Esophagus squamous epithelium (tissue), 5 donors: ENCODE measurements at regions not wholly inside any gene's neighbourhood (a gene's known extent, or its start where the extent isn't known, plus 50 kb on each side); places are given as distances from the start of the nearest gene placed in this dataset.
"Not testable (repeated sequence)": the region's sequence is repeated elsewhere in the genome, so short reads cannot be mapped to it uniquely, and the experiment has no call there.

Source experiments
- DNase-seq: peaks from one replicate; lab custom pipeline; 2025; lab: John Stamatoyannopoulos, UW
- H3K27ac ChIP-seq, 4 donors: fragments of 200-600 bp; sonication (generic); one replicate each; pipeline ENCODE4 v1.5.1; 2016 to 2019; ENCODE audit warnings: mild to moderate bottlenecking in 1 of 4
- H3K27me3 ChIP-seq, 4 donors: fragments of 200-600 bp; sonication (generic); 1 replicate in 3 of 4; 2 replicates in 1 of 4; pipeline versions ENCODE4 v1.5.1 to v1.6.0; 2017 to 2021; ENCODE audit warnings: antibody characterized with exemption in 1 of 4
- H3K36me3 ChIP-seq, 3 donors: fragments of 200-600 bp; sonication (generic); one replicate each; pipeline ENCODE4 v1.5.1; 2016 to 2019
- H3K4me1 ChIP-seq, 3 donors: fragments of 200-600 bp; sonication (generic); one replicate each; pipeline ENCODE4 v1.5.1; 2017 to 2019
- H3K4me3 ChIP-seq, 4 donors: fragments of 200-600 bp; sonication (generic); 1 replicate in 3 of 4; 2 replicates in 1 of 4; pipeline ENCODE4 v1.5.1; 2016 to 2019; ENCODE audit warnings: mild to moderate bottlenecking in 2 of 4, moderate library complexity in 1 of 4
- H3K9me3 ChIP-seq, 3 donors: fragments of 200-600 bp; sonication (generic); one replicate each; pipeline ENCODE4 v1.5.1; 2016 to 2019
- POLR2A ChIP-seq, 4 donors: fragments of 450-650 bp; IDR thresholded peaks; one replicate each; pipeline ENCODE4 v1.6.1; 2017; ENCODE audit warnings: antibody characterized with exemption in 4 of 4, mild to moderate bottlenecking in 4 of 4, moderate library complexity in 3 of 4
- WGBS, 2 donors: methylation state at CpG; one replicate each; pipeline ENCODE4 v1.1.5; 2018; 5-methylcytosine and 5-hydroxymethylcytosine counted together
- intact Hi-C: fragments of 100-400 bp; cut with DNase I; formaldehyde crosslinking; loops from one replicate; pipeline ENCODE4 v1.15.0; 2022
- TF ChIP-seq, protein P1 (sequence below), 6 experiments: fragments of 450-650 bp in 4 of 6; fragments of 200-600 bp in 2 of 6; sonication (generic) in 2 of 6; IDR thresholded peaks; one replicate each; pipeline ENCODE4 v1.5.1; 2016 to 2019; ENCODE audit warnings: antibody characterized with exemption in 6 of 6, mild to moderate bottlenecking in 4 of 6, moderate library complexity in 4 of 6
- donor health status: DM: yes; HTN: yes; CAD: no.

DNA sequence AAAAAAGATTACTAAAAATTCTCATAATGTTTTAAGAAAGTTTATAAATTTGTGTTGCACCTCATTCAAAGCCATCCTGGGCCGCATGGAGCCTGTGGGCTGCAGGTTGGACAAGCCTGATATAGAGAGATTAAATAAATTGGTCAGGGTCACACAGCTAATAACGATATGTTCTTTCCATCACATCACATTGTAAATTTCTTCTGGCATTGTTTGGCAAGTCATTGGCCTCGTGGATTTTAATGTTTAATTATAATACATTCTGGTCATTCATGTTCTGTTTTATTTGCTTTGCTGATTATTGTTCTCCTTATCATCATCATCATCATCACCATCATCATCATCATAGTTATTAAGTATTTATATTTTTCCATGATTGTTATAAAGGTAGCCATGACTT is 157.3 kb downstream of the DIO2 start:
- Histone ChIP-seq H3K27ac (no peak overlapping the region), H3K4me3 (no peak overlapping the region), H3K36me3 (no peaks in the 10 kb centered on the region), H3K27me3 (no peaks in the 10 kb centered on the region), H3K4me1 (peaks cover 0 to 6% (median 0%) of the 10 kb centered on the region in 3 donors), H3K9me3 (no peaks in the 10 kb centered on the region)
- 64 to 76% methylated on average over 3 of the region's 3 CpGs for WGBS, 2 donors
- intact Hi-C loops, result loop anchor here (10.0 kb wide), 1 partner anchor 801 kb away; no protein-coding TSS in a partner anchor
- no peak for TF ChIP-seq POLR2A (IDR thresholded peaks at IDR 0.05)
- TF ChIP-seq, protein P1, sequence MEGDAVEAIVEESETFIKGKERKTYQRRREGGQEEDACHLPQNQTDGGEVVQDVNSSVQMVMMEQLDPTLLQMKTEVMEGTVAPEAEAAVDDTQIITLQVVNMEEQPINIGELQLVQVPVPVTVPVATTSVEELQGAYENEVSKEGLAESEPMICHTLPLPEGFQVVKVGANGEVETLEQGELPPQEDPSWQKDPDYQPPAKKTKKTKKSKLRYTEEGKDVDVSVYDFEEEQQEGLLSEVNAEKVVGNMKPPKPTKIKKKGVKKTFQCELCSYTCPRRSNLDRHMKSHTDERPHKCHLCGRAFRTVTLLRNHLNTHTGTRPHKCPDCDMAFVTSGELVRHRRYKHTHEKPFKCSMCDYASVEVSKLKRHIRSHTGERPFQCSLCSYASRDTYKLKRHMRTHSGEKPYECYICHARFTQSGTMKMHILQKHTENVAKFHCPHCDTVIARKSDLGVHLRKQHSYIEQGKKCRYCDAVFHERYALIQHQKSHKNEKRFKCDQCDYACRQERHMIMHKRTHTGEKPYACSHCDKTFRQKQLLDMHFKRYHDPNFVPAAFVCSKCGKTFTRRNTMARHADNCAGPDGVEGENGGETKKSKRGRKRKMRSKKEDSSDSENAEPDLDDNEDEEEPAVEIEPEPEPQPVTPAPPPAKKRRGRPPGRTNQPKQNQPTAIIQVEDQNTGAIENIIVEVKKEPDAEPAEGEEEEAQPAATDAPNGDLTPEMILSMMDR (IDR thresholded peaks at IDR 0.05), result no peak
- DNase-seq, result no peak

DNA sequence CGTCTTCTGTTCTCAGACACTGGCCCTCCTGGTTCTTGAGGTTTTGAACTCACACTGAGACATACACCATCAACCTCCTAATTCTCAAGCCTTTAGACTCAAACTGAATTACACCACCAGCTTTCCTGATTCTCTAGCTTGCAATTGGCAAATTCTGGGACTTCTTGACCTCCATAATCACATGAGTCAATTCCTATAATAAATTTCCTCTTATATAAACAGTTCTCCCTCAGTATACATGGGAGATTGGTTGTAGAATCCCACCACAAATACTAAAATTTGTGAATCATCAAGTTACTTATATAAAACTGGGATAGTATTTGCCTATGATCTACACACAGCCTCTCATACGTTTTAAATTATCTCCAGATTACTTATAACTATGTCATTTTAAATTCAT is 162.2 kb downstream of the DIO2 start:
- no peaks in the 10 kb centered on the region for H3K27me3 ChIP-seq
- intact Hi-C loops, result no loop called here
- H3K4me3 ChIP-seq, result no peak overlapping the region
- no peak overlapping the region for H3K27ac ChIP-seq
- no peaks in the 10 kb centered on the region for H3K4me1 ChIP-seq
- DNase-seq, result no peak
- TF ChIP-seq, protein P1 (IDR thresholded peaks at IDR 0.05), result no peak
- no peaks in the 10 kb centered on the region for H3K9me3 ChIP-seq
- H3K36me3 ChIP-seq, result no peaks in the 10 kb centered on the region
- WGBS, 2 donors, result 72 to 76% methylated on average over 2 of the region's 2 CpGs

DNA sequence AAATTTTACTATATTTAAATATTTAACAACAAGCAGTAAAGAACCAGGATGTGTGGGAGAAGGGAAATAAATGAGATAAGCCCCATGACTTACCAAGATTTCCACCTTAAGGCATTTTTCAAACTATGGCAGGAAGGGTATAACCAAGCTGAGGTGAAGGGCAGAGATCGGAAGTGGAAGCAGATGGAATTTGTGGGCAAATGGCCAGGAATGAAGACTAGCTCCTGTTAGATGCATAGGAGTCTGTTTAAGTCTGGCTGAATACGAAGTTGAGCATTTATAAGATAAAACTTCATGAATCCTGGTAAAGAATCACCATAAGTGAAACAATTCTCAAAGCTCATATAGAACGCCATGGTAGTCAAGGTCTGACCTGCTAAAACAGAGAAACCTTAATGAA is 163.5 kb downstream of the DIO2 start:
- 67 to 69% methylated on average over 3 of the region's 3 CpGs for WGBS, 2 donors
- Histone ChIP-seq H3K27me3 (no peaks in the 10 kb centered on the region), H3K9me3 (no peaks in the 10 kb centered on the region), H3K27ac (no peak overlapping the region), H3K4me3 (no peak overlapping the region), H3K36me3 (no peaks in the 10 kb centered on the region), H3K4me1 (no peaks in the 10 kb centered on the region)
- intact Hi-C loops, result no loop called here
- DNase-seq, result no peak
- TF ChIP-seq, protein P1 (IDR thresholded peaks at IDR 0.05), result no peak
- TF ChIP-seq POLR2A (IDR thresholded peaks at IDR 0.05), result no peak

DNA sequence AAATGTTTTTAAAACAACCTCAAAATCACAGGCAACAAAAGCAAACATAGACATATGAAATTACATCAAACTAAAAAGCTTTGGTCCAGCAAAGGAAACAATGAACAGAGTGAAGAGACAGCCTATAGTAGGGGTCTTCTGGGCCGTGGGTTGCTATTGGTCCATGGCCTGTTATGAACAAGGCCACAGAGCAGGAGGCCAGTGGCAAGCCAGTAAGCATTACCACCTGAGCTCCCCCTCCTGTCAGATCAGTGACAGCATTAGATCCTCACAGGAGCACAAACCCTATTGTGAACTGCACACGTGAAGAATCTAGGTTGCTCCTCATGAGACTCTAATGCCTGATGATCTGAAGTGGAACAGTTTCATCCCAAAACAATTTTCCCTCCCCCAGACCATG is 174.0 kb downstream of the DIO2 start:
- WGBS, 2 donors, result 56 to 71% methylated on average over 2 of the region's 2 CpGs
- Histone ChIP-seq H3K27me3 (no peaks in the 10 kb centered on the region), H3K9me3 (no peaks in the 10 kb centered on the region), H3K27ac (no peak overlapping the region), H3K4me3 (no peak overlapping the region), H3K4me1 (no peaks in the 10 kb centered on the region), H3K36me3 (no peaks in the 10 kb centered on the region)
- no peak for TF ChIP-seq POLR2A (IDR thresholded peaks at IDR 0.05)
- TF ChIP-seq, protein P1 (IDR thresholded peaks at IDR 0.05), result no peak
- no peak for DNase-seq
- intact Hi-C loops, result no loop called here

DNA sequence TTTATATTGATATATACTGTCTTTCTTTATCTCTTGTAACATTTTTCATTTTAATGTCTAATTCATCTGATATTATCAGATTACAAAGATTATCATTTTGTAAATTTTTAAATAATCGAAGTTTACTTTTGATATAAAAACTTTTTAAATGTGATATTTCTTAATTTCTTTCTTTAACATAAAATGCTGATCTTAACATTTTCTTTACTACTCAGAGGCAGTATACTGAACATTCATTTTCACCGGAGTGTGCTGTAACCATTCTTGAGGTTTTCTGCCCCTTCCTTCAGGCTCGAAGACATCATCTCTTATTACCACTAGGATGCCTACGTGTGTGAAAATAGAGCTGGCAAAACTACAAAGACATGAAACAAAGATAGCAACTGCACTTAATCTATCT is 186.9 kb downstream of the DIO2 start:
- H3K4me3 ChIP-seq, result no peak overlapping the region
- 79 to 84% methylated on average over 4 of the region's 4 CpGs for WGBS, 2 donors
- no peaks in the 10 kb centered on the region for H3K4me1 ChIP-seq
- DNase-seq, result no peak
- intact Hi-C loops, result no loop called here
- H3K27ac ChIP-seq, result no peak overlapping the region
- H3K27me3 ChIP-seq, result no peaks in the 10 kb centered on the region
- H3K36me3 ChIP-seq, result no peaks in the 10 kb centered on the region
- no peak for TF ChIP-seq POLR2A (IDR thresholded peaks at IDR 0.05)
- TF ChIP-seq, protein P1 (IDR thresholded peaks at IDR 0.05), result no peak
- no peaks in the 10 kb centered on the region for H3K9me3 ChIP-seq

DNA sequence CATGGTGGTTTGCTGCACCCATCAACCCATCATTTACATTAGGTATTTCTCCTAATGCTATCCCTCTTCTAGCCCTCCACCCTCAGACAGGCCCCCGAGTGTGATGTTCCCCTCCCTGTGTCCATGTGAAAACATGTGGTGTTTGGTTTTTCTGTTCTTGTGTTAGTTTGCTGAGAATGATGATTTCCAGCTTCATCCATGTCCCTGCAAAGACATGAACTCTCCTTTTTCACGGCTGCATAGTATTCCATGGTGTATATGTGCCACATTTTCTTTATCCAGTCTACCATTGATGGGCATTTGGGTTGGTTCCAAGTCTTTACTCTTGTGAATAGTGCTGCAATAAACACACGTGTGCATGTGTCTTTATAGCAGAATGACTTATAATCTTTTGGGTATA is 192.8 kb downstream of the DIO2 start:
- H3K27me3 ChIP-seq, H3K4me3 ChIP-seq, H3K36me3 ChIP-seq, DNase-seq, H3K9me3 ChIP-seq, intact Hi-C loops, H3K4me1 ChIP-seq, H3K27ac ChIP-seq: not testable (repeated sequence)
- 80 to 86% methylated on average over 3 of the region's 3 CpGs for WGBS, 2 donors
